Fibroblast of upper back skin (primary cell): ENCODE measurements at regions not wholly inside any gene's neighbourhood (a gene's known extent, or its start where the extent isn't known, plus 50 kb on each side); places are given as distances from the start of the nearest gene placed in this dataset.

ENCODE experiments used
- DNase-seq: peaks from one replicate; pipeline ENCODE4 v3.0.0-alpha.2; 2013

DNA sequence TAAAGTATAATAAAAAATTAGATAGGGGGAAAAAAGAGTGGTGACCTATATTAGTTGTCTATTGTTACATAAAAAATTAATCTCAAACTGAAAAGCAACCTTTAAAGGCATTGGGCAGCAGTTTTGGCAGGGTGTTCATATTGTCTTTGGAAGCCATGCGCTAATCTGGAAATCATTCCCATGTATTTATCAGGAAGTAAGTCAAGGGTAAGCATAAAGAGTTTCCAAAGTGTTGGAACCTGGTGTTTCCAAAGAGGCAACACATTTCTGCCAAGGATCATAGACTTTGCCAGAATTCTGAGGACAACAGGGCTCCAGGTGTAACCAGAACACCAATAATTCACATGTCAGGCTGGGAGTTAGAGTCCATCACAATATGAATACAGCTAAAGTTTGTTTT is 55.7 kb upstream of the EGFR start:
- DNase-seq, result no peak

DNA sequence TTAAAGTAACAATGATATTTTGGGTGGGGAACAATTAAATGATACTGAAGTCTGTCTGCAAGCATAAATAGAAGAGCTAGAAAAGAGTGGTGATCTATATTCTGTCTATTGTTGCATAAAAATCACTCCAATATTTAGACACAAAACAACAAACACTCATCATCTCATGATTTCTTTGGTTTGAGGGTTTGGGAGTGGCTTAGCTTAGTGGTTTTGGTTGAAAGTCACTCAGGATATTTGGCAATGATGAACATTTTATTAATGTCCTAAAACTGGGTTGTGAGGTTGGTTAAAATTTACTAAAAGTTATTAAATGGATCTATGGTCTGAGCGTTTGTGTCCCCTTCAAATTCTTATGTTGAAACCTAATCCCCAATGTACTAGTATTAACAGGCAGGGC is 54.7 kb upstream of the EGFR start:
- DNase-seq, result no peak

DNA sequence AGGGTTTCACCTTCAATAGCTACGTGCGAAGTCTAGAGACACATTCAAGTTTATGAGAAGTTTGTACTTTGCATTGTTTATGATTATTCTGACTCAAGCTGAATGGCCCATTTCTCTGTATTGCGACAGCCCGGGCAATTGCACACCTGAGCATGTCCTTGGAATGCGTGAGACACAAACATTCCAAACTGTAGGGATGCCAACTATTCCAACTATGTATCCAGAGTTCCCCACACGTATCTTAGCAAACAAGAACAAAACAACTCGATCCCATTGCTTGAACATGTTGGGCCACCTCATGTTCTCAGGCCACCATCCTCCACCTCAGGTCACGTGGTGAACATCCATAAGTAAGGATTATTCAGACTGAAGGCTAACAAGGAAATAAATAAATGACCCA is 51.4 kb upstream of the EGFR start:
- DNase-seq, result peak; percentile 27

DNA sequence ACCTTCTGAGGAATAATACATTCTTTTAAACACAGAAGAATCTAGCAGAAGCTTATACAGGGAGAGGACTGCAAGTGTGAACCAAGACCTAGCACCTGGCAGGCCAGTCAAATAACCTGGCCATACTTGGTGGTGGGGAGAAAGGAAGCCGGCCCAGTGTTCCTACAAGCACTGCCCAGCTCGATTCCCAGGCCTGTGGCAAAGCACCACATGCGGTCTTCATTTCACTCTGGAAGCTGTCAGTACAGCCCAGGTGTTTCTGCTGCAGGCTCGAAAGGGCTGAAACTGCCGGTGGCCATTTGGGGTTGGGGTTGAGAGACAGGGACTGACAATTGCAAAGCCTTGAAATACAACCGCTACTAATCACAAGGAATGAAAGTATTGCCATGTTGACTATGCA is 50.8 kb upstream of the EGFR start:
- no peak for DNase-seq
